Activated naive CD4-positive, alpha-beta T cell treated with anti-CD3 and anti-CD28 coated beads, Interleukin-2, amount 50 U/mL, for 24 hours (primary cell): ENCODE measurements at regions not wholly inside any gene's neighbourhood (a gene's known extent, or its start where the extent isn't known, plus 50 kb on each side); places are given as distances from the start of the nearest gene placed in this dataset.

Experiments
- H3K27ac Mint-ChIP-seq: one replicate; pipeline ENCODE4 v1.8.0; 2021; ENCODE audit warnings: mild to moderate bottlenecking, mixed read lengths
- H3K27me3 Mint-ChIP-seq: one replicate; pipeline ENCODE4 v1.8.0; 2021; ENCODE audit warnings: mixed read lengths
- H3K36me3 Mint-ChIP-seq: one replicate; pipeline ENCODE4 v1.8.0; 2021; ENCODE audit warnings: mixed read lengths
- H3K4me1 Mint-ChIP-seq: one replicate; pipeline ENCODE4 v1.8.0; 2021; ENCODE audit warnings: mixed read lengths
- H3K4me3 Mint-ChIP-seq: one replicate; pipeline ENCODE4 v1.8.0; 2021; ENCODE audit warnings: mild to moderate bottlenecking, mixed read lengths
- H3K9me3 Mint-ChIP-seq: one replicate; pipeline ENCODE4 v1.8.0; 2021; ENCODE audit warnings: mixed read lengths

- Mint-ChIP-seq H3K27me3 (peaks cover 2% of the 10 kb centered on the region), H3K27ac (no peak overlapping the region), H3K36me3 (no peaks in the 10 kb centered on the region), H3K9me3 (no peaks in the 10 kb centered on the region), H3K4me1 (no peaks in the 10 kb centered on the region), H3K4me3 (no peak overlapping the region)
Measured at GRCh38 chr2:16153754-16154035, 213.3 kb downstream of the MYCN start.

- H3K36me3 Mint-ChIP-seq: no peaks in the 10 kb centered on the region
Measured at GRCh38 chr2:16152928-16153753, 212.8 kb downstream of the MYCN start.

GRCh38 chr2:16152071-16152927, 211.9 kb downstream of the MYCN start:
- no peak overlapping the region for H3K4me3 Mint-ChIP-seq
- peaks cover 2% of the 10 kb centered on the region for H3K27me3 Mint-ChIP-seq
- no peaks in the 10 kb centered on the region for H3K4me1 Mint-ChIP-seq
- no peaks in the 10 kb centered on the region for H3K36me3 Mint-ChIP-seq
- no peaks in the 10 kb centered on the region for H3K9me3 Mint-ChIP-seq
- no peak overlapping the region for H3K27ac Mint-ChIP-seq

More at GRCh38 chr2:16152928-16153753, 212.8 kb downstream of the MYCN start:
- Mint-ChIP-seq H3K4me3 (no peak overlapping the region), H3K4me1 (no peaks in the 10 kb centered on the region), H3K27me3 (peaks cover 2% of the 10 kb centered on the region), H3K9me3 (no peaks in the 10 kb centered on the region), H3K27ac (no peak overlapping the region)

- H3K9me3 Mint-ChIP-seq: no peaks in the 10 kb centered on the region
- no peak overlapping the region for H3K27ac Mint-ChIP-seq
- H3K27me3 Mint-ChIP-seq: peaks cover 2% of the 10 kb centered on the region
Measured at GRCh38 chr2:16151651-16152050, 211.3 kb downstream of the MYCN start.

GRCh38 chr2:16151281-16151570, 210.9 kb downstream of the MYCN start:
- no peaks in the 10 kb centered on the region for H3K36me3 Mint-ChIP-seq
- H3K4me3 Mint-ChIP-seq: no peak overlapping the region
- H3K27me3 Mint-ChIP-seq: peaks cover 2% of the 10 kb centered on the region
- no peaks in the 10 kb centered on the region for H3K9me3 Mint-ChIP-seq
- H3K4me1 Mint-ChIP-seq: no peaks in the 10 kb centered on the region
- H3K27ac Mint-ChIP-seq: no peak overlapping the region

More at GRCh38 chr2:16151651-16152050, 211.3 kb downstream of the MYCN start:
- H3K36me3 Mint-ChIP-seq: no peaks in the 10 kb centered on the region
- no peak overlapping the region for H3K4me3 Mint-ChIP-seq
- H3K4me1 Mint-ChIP-seq: no peaks in the 10 kb centered on the region

GRCh38 chr2:16150456-16151280, 210.3 kb downstream of the MYCN start:
- no peaks in the 10 kb centered on the region for H3K4me1 Mint-ChIP-seq
- no peak overlapping the region for H3K4me3 Mint-ChIP-seq
- peaks cover 2% of the 10 kb centered on the region for H3K27me3 Mint-ChIP-seq
- H3K27ac Mint-ChIP-seq: no peak overlapping the region
- H3K9me3 Mint-ChIP-seq: no peaks in the 10 kb centered on the region
- no peaks in the 10 kb centered on the region for H3K36me3 Mint-ChIP-seq

- Mint-ChIP-seq H3K9me3 (no peaks in the 10 kb centered on the region), H3K4me3 (no peak overlapping the region), H3K27me3 (no peaks in the 10 kb centered on the region), H3K4me1 (no peaks in the 10 kb centered on the region), H3K27ac (no peak overlapping the region), H3K36me3 (no peaks in the 10 kb centered on the region)
Measured at GRCh38 chr2:16149349-16150243, 209.2 kb downstream of the MYCN start.

- no peak overlapping the region for H3K27ac Mint-ChIP-seq
- no peak overlapping the region for H3K4me3 Mint-ChIP-seq
- H3K9me3 Mint-ChIP-seq: no peaks in the 10 kb centered on the region
- H3K36me3 Mint-ChIP-seq: no peaks in the 10 kb centered on the region
- no peaks in the 10 kb centered on the region for H3K27me3 Mint-ChIP-seq
- no peaks in the 10 kb centered on the region for H3K4me1 Mint-ChIP-seq
Measured at GRCh38 chr2:16148632-16149348, 208.4 kb downstream of the MYCN start.

GRCh38 chr2:16142383-16143361, 202.3 kb downstream of the MYCN start:
- H3K9me3 Mint-ChIP-seq: no peaks in the 10 kb centered on the region
- H3K4me1 Mint-ChIP-seq: no peaks in the 10 kb centered on the region
- H3K27me3 Mint-ChIP-seq: no peaks in the 10 kb centered on the region
- H3K4me3 Mint-ChIP-seq: no peak overlapping the region
- H3K36me3 Mint-ChIP-seq: no peaks in the 10 kb centered on the region
- H3K27ac Mint-ChIP-seq: no peak overlapping the region

GRCh38 chr2:16141641-16141921, 201.2 kb downstream of the MYCN start:
- H3K27ac Mint-ChIP-seq: no peak overlapping the region

GRCh38 chr2:16140771-16141640, 200.7 kb downstream of the MYCN start:
- H3K4me1 Mint-ChIP-seq: no peaks in the 10 kb centered on the region
- no peaks in the 10 kb centered on the region for H3K36me3 Mint-ChIP-seq
- no peaks in the 10 kb centered on the region for H3K9me3 Mint-ChIP-seq

More at GRCh38 chr2:16141641-16141921, 201.2 kb downstream of the MYCN start:
- Mint-ChIP-seq H3K27me3 (no peaks in the 10 kb centered on the region), H3K4me3 (no peak overlapping the region), H3K36me3 (no peaks in the 10 kb centered on the region), H3K9me3 (no peaks in the 10 kb centered on the region), H3K4me1 (no peaks in the 10 kb centered on the region)

GRCh38 chr2:16139663-16140615, 199.6 kb downstream of the MYCN start:
- Mint-ChIP-seq H3K27ac (no peak overlapping the region), H3K36me3 (no peaks in the 10 kb centered on the region), H3K9me3 (no peaks in the 10 kb centered on the region), H3K27me3 (no peaks in the 10 kb centered on the region), H3K4me1 (no peaks in the 10 kb centered on the region), H3K4me3 (no peak overlapping the region)

More at GRCh38 chr2:16140771-16141640, 200.7 kb downstream of the MYCN start:
- Mint-ChIP-seq H3K27me3 (no peaks in the 10 kb centered on the region), H3K4me3 (no peak overlapping the region), H3K27ac (no peak overlapping the region)
